NCI-H82 treated with DMSO at 0.1 percent for 48 hours (cell line): ENCODE measurements at regions not wholly inside any gene's neighbourhood (a gene's known extent, or its start where the extent isn't known, plus 50 kb on each side); places are given as distances from the start of the nearest gene placed in this dataset.

Experiments used
- DNase-seq: peaks from one replicate; lab custom pipeline; 2025; ENCODE audit not compliant: unreplicated experiment; lab: John Stamatoyannopoulos, UW

- no peak for DNase-seq
Observed at GRCh38 chr5:133831491-133832224, 136.8 kb downstream of the C5orf15 start.

GRCh38 chr5:133830911-133831310 is 137.5 kb downstream of the C5orf15 start:
- DNase-seq = no peak

GRCh38 chr5:133830281-133830680 is 138.1 kb downstream of the C5orf15 start:
- DNase-seq = no peak

- no peak for DNase-seq
Observed at GRCh38 chr5:133829786-133830185, 138.6 kb downstream of the C5orf15 start.

GRCh38 chr5:133828722-133829121 is 139.7 kb downstream of the C5orf15 start:
- peak; percentile 80 for DNase-seq

GRCh38 chr5:133827830-133828229 is 140.6 kb downstream of the C5orf15 start:
- no peak for DNase-seq

- no peak for DNase-seq
Observed at GRCh38 chr5:133827011-133827410, 141.4 kb downstream of the C5orf15 start.

GRCh38 chr5:133825631-133826289 is 142.7 kb downstream of the C5orf15 start:
- peak; percentile 25 for DNase-seq

GRCh38 chr5:133824661-133825254 is 143.7 kb downstream of the C5orf15 start:
- DNase-seq = no peak

GRCh38 chr5:133821889-133822288 is 146.5 kb downstream of the C5orf15 start:
- DNase-seq = no peak

GRCh38 chr5:133821311-133821741 is 147.1 kb downstream of the C5orf15 start:
- no peak for DNase-seq

GRCh38 chr5:133820507-133820906 is 147.9 kb downstream of the C5orf15 start:
- DNase-seq = no peak

GRCh38 chr5:133819977-133820471 is 148.4 kb downstream of the C5orf15 start:
- DNase-seq = no peak

- no peak for DNase-seq
Observed at GRCh38 chr5:133818869-133819600, 149.4 kb downstream of the C5orf15 start.

- no peak for DNase-seq
Observed at GRCh38 chr5:133818031-133818431, 150.4 kb downstream of the C5orf15 start.

- DNase-seq = no peak
Observed at GRCh38 chr5:133817456-133817855, 151.0 kb downstream of the C5orf15 start.

- no peak for DNase-seq
Observed at GRCh38 chr5:133816791-133817190, 151.6 kb downstream of the C5orf15 start.

GRCh38 chr5:133814152-133814551 is 154.3 kb downstream of the C5orf15 start:
- DNase-seq = no peak

GRCh38 chr5:133811168-133811567 is 157.3 kb downstream of the C5orf15 start:
- no peak for DNase-seq

GRCh38 chr5:133809801-133810200 is 158.6 kb downstream of the C5orf15 start:
- DNase-seq = no peak

- no peak for DNase-seq
Observed at GRCh38 chr5:133807348-133807747, 161.1 kb downstream of the C5orf15 start.
